GM12878 (cell line): ENCODE measurements at regions not wholly inside any gene's neighbourhood (a gene's known extent, or its start where the extent isn't known, plus 50 kb on each side); places are given as distances from the start of the nearest gene placed in this dataset.

Experiments
- ATAC-seq: fragments of 200-7000 bp; cut with Tn5 transposase; 3 replicates; pipeline ENCODE4 v1.9.1; 2020; ENCODE audit warnings: mild to moderate bottlenecking, moderate library complexity
- BruUV-seq: library from RNA; stranded (reverse); fragments of 400-500 nt; replicated peaks from 2 replicates; lab custom pipeline; 2021; lab: Mats Ljungman, UMichigan
- CTCF ChIA-PET: fragments of 300-600 bp; sonication (Branson Sonifier 250); formaldehyde crosslinking; extraction: SDS; loops from one replicate; lab custom pipeline; 2021; ENCODE audit warnings: inconsistent platforms; lab: Yijun Ruan, JAX
- POLR2A ChIA-PET: fragments of 350-600 bp; formaldehyde crosslinking; extraction: SDS; loops from one replicate; lab custom pipeline; 2021; ENCODE audit warnings: inconsistent platforms; lab: Charles Lee
- RAD21 ChIA-PET: fragments of 300-600 bp; sonication (Branson Sonifier 250); formaldehyde crosslinking; loops from one replicate; lab custom pipeline; 2023; ENCODE audit warnings: antibody characterized with exemption; ENCODE audit not compliant: unreplicated experiment; lab: Charles Lee
- SMC1A ChIA-PET: fragments of 300-600 bp; sonication (Branson Sonifier 250); formaldehyde crosslinking; loops from one replicate; lab custom pipeline; 2023; ENCODE audit not compliant: unreplicated experiment, uncharacterized antibody; lab: Charles Lee
- DNase-seq: peaks from one replicate; pipeline ENCODE4 v3.0.0-alpha.2; 2011; ENCODE audit warnings: low read depth, low spot score
- FAIRE-seq: peaks from 3 replicates; lab custom pipeline; 2011; peaks lifted over from hg19 to GRCh38; lab: Jason Lieb, UNC
- H2AFZ ChIP-seq: 2 replicates; pipeline ENCODE4 v1.6.0; 2011; ENCODE audit warnings: low read depth, low read length, control low read depth; ENCODE audit not compliant: control insufficient read depth
- H3K27ac ChIP-seq: 2 replicates; pipeline ENCODE4 v1.5.1; 2011; ENCODE audit warnings: control low read depth; ENCODE audit not compliant: control insufficient read depth, insufficient read depth
- H3K27me3 ChIP-seq, 2 experiments: replicated peaks in 1 of 2; 2 replicates each; pipeline versions ENCODE4 v1.6.0 to v1.6.1; 2011; ENCODE audit warnings: low read length in 1 of 2; ENCODE audit not compliant: control insufficient read depth in 2 of 2, insufficient read depth in 2 of 2
- H3K36me3 ChIP-seq, 2 experiments: 2 replicates each; pipeline ENCODE4 v1.5.1; 2011; ENCODE audit warnings: low read length in 1 of 2; ENCODE audit not compliant: control insufficient read depth in 2 of 2, insufficient read depth in 2 of 2
- H3K4me1 ChIP-seq: 2 replicates; pipeline ENCODE4 v1.6.1; 2011; ENCODE audit warnings: mild to moderate bottlenecking, low read length, moderate library complexity, mixed read lengths; ENCODE audit not compliant: control insufficient read depth, insufficient read depth
- H3K4me2 ChIP-seq: 2 replicates; pipeline ENCODE4 v1.6.0; 2011; ENCODE audit warnings: control low read depth; ENCODE audit not compliant: control insufficient read depth, insufficient read depth
- H3K4me3 ChIP-seq: fragments of 200-600 bp; sonication (generic); 2 replicates; pipeline ENCODE4 v1.5.1; 2016
- H3K79me2 ChIP-seq: 2 replicates; pipeline ENCODE4 v1.6.0; 2011; ENCODE audit warnings: low read length; ENCODE audit not compliant: control insufficient read depth, insufficient read depth
- H3K9ac ChIP-seq: 2 replicates; pipeline ENCODE4 v1.8.0; 2011; ENCODE audit warnings: low read length, control low read depth, mixed read lengths; ENCODE audit not compliant: control insufficient read depth, insufficient read depth
- H3K9me3 ChIP-seq: replicated peaks from 3 replicates; pipeline ENCODE4 v1.5.1; 2011; ENCODE audit warnings: mild to moderate bottlenecking, low read length; ENCODE audit not compliant: control insufficient read depth, insufficient read depth
- H4K20me1 ChIP-seq: 2 replicates; pipeline ENCODE4 v1.6.0; 2011; ENCODE audit not compliant: control insufficient read depth, insufficient read depth
- SRF ChIP-seq, 2 experiments: IDR thresholded peaks; 2 replicates each; pipeline ENCODE4 v1.6.1; 2011; ENCODE audit warnings: low read depth in 2 of 2, low read length in 2 of 2, mild to moderate bottlenecking in 1 of 2, moderate library complexity in 1 of 2
- ZNF384 ChIP-seq: IDR thresholded peaks from 2 replicates; pipeline ENCODE4 v1.6.1; 2012; ENCODE audit warnings: low read depth, mild to moderate bottlenecking, low read length, improper control_type of control experiment, borderline replicate concordance
- WGBS: methylation state at CpG from one replicate; pipeline ENCODE4 v1.1.6; 2016; ENCODE audit warnings: low lambda C conversion rate; ENCODE audit not compliant: insufficient replicate concordance, insufficient coverage; ENCODE audit errors: missing lambda C conversion rate; 5-methylcytosine and 5-hydroxymethylcytosine counted together
- in situ Hi-C: fragments of 300-500 bp; cut with MboI; formaldehyde crosslinking; loops from 9 replicates; pipeline ENCODE4 v1.14.3; 2018; ENCODE audit warnings: mixed read lengths
- intact Hi-C: fragments of 100-400 bp; cut with micrococcal nuclease; formaldehyde crosslinking; loops from one replicate; pipeline ENCODE4 v1.14.2; 2022; ENCODE audit not compliant: unreplicated experiment
- TF ChIP-seq, protein P1 (sequence below), 3 experiments: IDR thresholded peaks in 2 of 3; conservative IDR thresholded peaks in 1 of 3; 2 replicates each; pipeline ENCODE4 v1.5.1; 2011; ENCODE audit warnings: low read depth in 3 of 3, low read length in 3 of 3, mild to moderate bottlenecking in 3 of 3, control low read depth in 2 of 3, moderate library complexity in 2 of 3, inconsistent platforms in 1 of 3, mixed read lengths in 1 of 3; ENCODE audit not compliant: control insufficient read depth in 2 of 3, insufficient read depth in 1 of 3; ENCODE audit errors: extremely low read depth in 1 of 3

GRCh38 chr13:87259479-87260083, 411.6 kb upstream of the SLITRK5 start:
- Histone ChIP-seq H3K79me2 (no peaks in the 10 kb centered on the region), H4K20me1 (no peaks in the 10 kb centered on the region), H3K4me1 (no peaks in the 10 kb centered on the region), H3K27ac (no peak overlapping the region), H3K4me2 (no peak overlapping the region), H2AFZ (no peak overlapping the region), H3K4me3 (no peak overlapping the region), H3K27me3 (no peaks in the 10 kb centered on the region), H3K9me3 (no peaks in the 10 kb centered on the region), H3K9ac (no peak overlapping the region), H3K36me3 (no peaks in the 10 kb centered on the region)
- 23% methylated on average over 5 of the region's 5 CpGs for WGBS
- RAD21 ChIA-PET: no interaction called here
- ATAC-seq (peak; percentile 61), FAIRE-seq (no peak), DNase-seq (no peak)
- intact Hi-C loops (loop anchor here (5.0 kb wide), 1 partner anchor 408 kb away; no protein-coding TSS in a partner anchor), in situ Hi-C loops (no loop called here)
- POLR2A ChIA-PET: no interaction called here
- SMC1A ChIA-PET: interaction anchor here (1.2 kb wide), 1 partner anchor 390 kb away, joined by 3 read pairs; no protein-coding TSS in a partner anchor
- CTCF ChIA-PET: interaction anchor here (1.1 to 1.4 kb wide), 2 partner anchors 9 to 12 kb away, joined by 3 to 5 read pairs; no protein-coding TSS in a partner anchor
- BruUV-seq: no TSS peak
- TF ChIP-seq SRF (IDR thresholded peaks at IDR 0.05; ENCODE audit: low read depth in 2 of 2, low read length in 2 of 2): no peak
- TF ChIP-seq ZNF384: peak; percentile 64; the same call in 1 of the 2 replicates
- TF ChIP-seq, protein P1, sequence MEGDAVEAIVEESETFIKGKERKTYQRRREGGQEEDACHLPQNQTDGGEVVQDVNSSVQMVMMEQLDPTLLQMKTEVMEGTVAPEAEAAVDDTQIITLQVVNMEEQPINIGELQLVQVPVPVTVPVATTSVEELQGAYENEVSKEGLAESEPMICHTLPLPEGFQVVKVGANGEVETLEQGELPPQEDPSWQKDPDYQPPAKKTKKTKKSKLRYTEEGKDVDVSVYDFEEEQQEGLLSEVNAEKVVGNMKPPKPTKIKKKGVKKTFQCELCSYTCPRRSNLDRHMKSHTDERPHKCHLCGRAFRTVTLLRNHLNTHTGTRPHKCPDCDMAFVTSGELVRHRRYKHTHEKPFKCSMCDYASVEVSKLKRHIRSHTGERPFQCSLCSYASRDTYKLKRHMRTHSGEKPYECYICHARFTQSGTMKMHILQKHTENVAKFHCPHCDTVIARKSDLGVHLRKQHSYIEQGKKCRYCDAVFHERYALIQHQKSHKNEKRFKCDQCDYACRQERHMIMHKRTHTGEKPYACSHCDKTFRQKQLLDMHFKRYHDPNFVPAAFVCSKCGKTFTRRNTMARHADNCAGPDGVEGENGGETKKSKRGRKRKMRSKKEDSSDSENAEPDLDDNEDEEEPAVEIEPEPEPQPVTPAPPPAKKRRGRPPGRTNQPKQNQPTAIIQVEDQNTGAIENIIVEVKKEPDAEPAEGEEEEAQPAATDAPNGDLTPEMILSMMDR (IDR thresholded peaks at IDR 0.05 in 2 of 3, conservative IDR thresholded peaks at IDR 0.05 in 1 of 3; ENCODE audit: control insufficient read depth in 2 of 3, extremely low read depth in 1 of 3, insufficient read depth in 1 of 3, low read depth in 3 of 3, low read length in 3 of 3): peak in 1 of 3 experiments; percentile 38; a peak in 2 of 6 replicates
